DND-41 (cell line): ENCODE measurements at regions not wholly inside any gene's neighbourhood (a gene's known extent, or its start where the extent isn't known, plus 50 kb on each side); places are given as distances from the start of the nearest gene placed in this dataset.
A peak's percentile ranks its signal among the peaks of the same experiment; 100 is the strongest.

ENCODE experiments used
- ATAC-seq: fragments of 200-7000 bp; cut with Tn5 transposase; 3 replicates; pipeline ENCODE4 v1.9.1; 2021; ENCODE audit warnings: low read depth; ENCODE audit not compliant: insufficient read depth
- DNase-seq: peaks from one replicate; pipeline ENCODE4 v3.0.0-alpha.2; 2020
- H2AFZ ChIP-seq: 2 replicates; pipeline ENCODE4 v1.6.0; 2012; ENCODE audit warnings: low read depth, low read length
- H3K27ac ChIP-seq: 2 replicates; pipeline ENCODE4 v1.5.1; 2012; ENCODE audit warnings: low read length, inconsistent platforms
- H3K27me3 ChIP-seq: fragments of 200-600 bp; sonication (generic); 2 replicates; pipeline ENCODE4 v1.6.0; 2012; ENCODE audit warnings: low read length, mild to moderate bottlenecking, inconsistent platforms; ENCODE audit not compliant: insufficient read depth, poor library complexity
- H3K36me3 ChIP-seq: 2 replicates; pipeline ENCODE4 v1.5.1; 2012; ENCODE audit warnings: low read length, inconsistent platforms; ENCODE audit not compliant: insufficient read depth
- H3K4me1 ChIP-seq: 2 replicates; pipeline ENCODE4 v1.5.1; 2012; ENCODE audit warnings: mild to moderate bottlenecking, low read length; ENCODE audit not compliant: insufficient read depth
- H3K4me2 ChIP-seq: 2 replicates; pipeline ENCODE4 v1.6.0; 2012; ENCODE audit warnings: mild to moderate bottlenecking, moderate library complexity, low read length, inconsistent platforms; ENCODE audit not compliant: insufficient read depth
- H3K4me3 ChIP-seq, 2 experiments: fragments of 200-600 bp in 1 of 2; shearing (Covaris generic) in 1 of 2; 2 replicates each; pipeline ENCODE4 v1.5.1; 2012 to 2016; ENCODE audit warnings: inconsistent platforms in 2 of 2, low read length in 2 of 2, mild to moderate bottlenecking in 2 of 2, low read depth in 1 of 2, moderate library complexity in 1 of 2
- H3K79me2 ChIP-seq: 2 replicates; pipeline ENCODE4 v1.6.0; 2012; ENCODE audit warnings: low read length, inconsistent platforms; ENCODE audit not compliant: insufficient read depth
- H3K9ac ChIP-seq: 2 replicates; pipeline ENCODE4 v1.6.0; 2012; ENCODE audit warnings: low read depth, mild to moderate bottlenecking, inconsistent platforms, low read length, moderate library complexity
- H3K9me3 ChIP-seq: 2 replicates; pipeline ENCODE4 v1.5.1; 2012; ENCODE audit warnings: low read length, moderate library complexity, mild to moderate bottlenecking, inconsistent platforms; ENCODE audit not compliant: insufficient read depth, severe bottlenecking
- H4K20me1 ChIP-seq: 2 replicates; pipeline ENCODE4 v1.6.0; 2012; ENCODE audit warnings: low read length; ENCODE audit not compliant: insufficient read depth
- CTCF ChIP-seq: IDR thresholded peaks from 2 replicates; pipeline ENCODE4 v1.5.1; 2012; ENCODE audit warnings: borderline replicate concordance, low read length, moderate library complexity, mild to moderate bottlenecking; ENCODE audit not compliant: poor library complexity, severe bottlenecking; ENCODE audit errors: extremely low read depth
- EZH2 ChIP-seq: IDR thresholded peaks from 3 replicates; pipeline ENCODE4 v1.6.1; 2012; ENCODE audit warnings: borderline replicate concordance, low read depth, mild to moderate bottlenecking, moderate library complexity, low read length, inconsistent platforms; ENCODE audit not compliant: severe bottlenecking

GRCh38 chr2:8622199-8622911, 59.5 kb upstream of the ID2 start:
- no peak overlapping the region for H3K4me2 ChIP-seq
- H3K4me1 ChIP-seq, result no peaks in the 10 kb centered on the region

GRCh38 chr2:8622924-8623465, 58.9 kb upstream of the ID2 start:
- Histone ChIP-seq H3K36me3 (no peaks in the 10 kb centered on the region), H3K27ac (no peak overlapping the region), H4K20me1 (no peaks in the 10 kb centered on the region; the same call in 1 of the 2 replicates), H3K4me2 (no peak overlapping the region), H2AFZ (no peak overlapping the region), H3K27me3 (no peaks in the 10 kb centered on the region), H3K9ac (no peak overlapping the region), H3K9me3 (no peaks in the 10 kb centered on the region), H3K79me2 (no peaks in the 10 kb centered on the region), H3K4me3 (no peak overlapping the region), H3K4me1 (no peaks in the 10 kb centered on the region)
- ATAC-seq, result peak; percentile 37; the same call in 1 of the 3 replicates
- TF ChIP-seq EZH2, result no peak
- TF ChIP-seq CTCF, result no peak
- DNase-seq, result no peak

More at GRCh38 chr2:8622199-8622911, 59.5 kb upstream of the ID2 start:
- H3K9me3 ChIP-seq, result no peaks in the 10 kb centered on the region
- no peaks in the 10 kb centered on the region; the same call in 1 of the 2 replicates for H4K20me1 ChIP-seq
- H3K27me3 ChIP-seq, result no peaks in the 10 kb centered on the region
- H3K27ac ChIP-seq, result no peak overlapping the region
- TF ChIP-seq CTCF, result no peak
- no peak for TF ChIP-seq EZH2
- no peak for DNase-seq
- H3K9ac ChIP-seq, result no peak overlapping the region
- no peak overlapping the region for H2AFZ ChIP-seq
- H3K36me3 ChIP-seq, result no peaks in the 10 kb centered on the region
- no peak overlapping the region for H3K4me3 ChIP-seq
- ATAC-seq, result no peak
- H3K79me2 ChIP-seq, result no peaks in the 10 kb centered on the region

- H3K36me3 ChIP-seq, result no peaks in the 10 kb centered on the region
- H3K79me2 ChIP-seq, result no peaks in the 10 kb centered on the region
- H3K9me3 ChIP-seq, result no peaks in the 10 kb centered on the region
- DNase-seq (no peak), ATAC-seq (no peak)
- H2AFZ ChIP-seq, result no peak overlapping the region
- no peak overlapping the region for H3K9ac ChIP-seq
- H4K20me1 ChIP-seq, result no peaks in the 10 kb centered on the region; the same call in 1 of the 2 replicates
- H3K27me3 ChIP-seq, result no peaks in the 10 kb centered on the region
- no peak overlapping the region for H3K4me3 ChIP-seq
- TF ChIP-seq CTCF (no peak), EZH2 (no peak)
- no peak overlapping the region for H3K27ac ChIP-seq
- no peaks in the 10 kb centered on the region for H3K4me1 ChIP-seq
- no peak overlapping the region for H3K4me2 ChIP-seq
Measured at GRCh38 chr2:8623576-8623957, 58.3 kb upstream of the ID2 start.
